GM12874 (cell line): ENCODE measurements at regions not wholly inside any gene's neighbourhood (a gene's known extent, or its start where the extent isn't known, plus 50 kb on each side); places are given as distances from the start of the nearest gene placed in this dataset.

Source experiments
- TF ChIP-seq, protein P1 (sequence below): IDR thresholded peaks from 2 replicates; pipeline ENCODE4 v1.5.1; 2011; ENCODE audit warnings: low read depth, mild to moderate bottlenecking, control low read depth, low read length, moderate library complexity; ENCODE audit not compliant: insufficient read depth

DNA sequence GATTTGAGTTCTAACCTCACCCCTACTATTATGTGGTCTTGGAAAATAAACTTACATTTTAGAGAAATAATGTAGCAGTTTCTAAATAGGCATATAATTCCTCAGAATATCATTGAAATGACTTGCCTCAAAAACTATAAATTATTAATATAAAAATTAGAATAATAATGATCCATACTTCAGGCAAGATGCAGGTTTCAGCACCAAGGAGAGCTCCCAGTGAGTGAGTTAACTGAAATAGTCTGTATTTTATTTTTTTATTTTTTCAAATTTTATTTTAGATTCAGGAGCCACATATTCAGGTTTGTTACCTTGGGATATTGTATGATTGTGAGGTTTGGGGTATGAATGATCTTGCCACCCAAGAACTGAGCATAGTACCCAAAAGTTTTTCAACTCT is 472.2 kb upstream of the DCC start:
- TF ChIP-seq, protein P1, sequence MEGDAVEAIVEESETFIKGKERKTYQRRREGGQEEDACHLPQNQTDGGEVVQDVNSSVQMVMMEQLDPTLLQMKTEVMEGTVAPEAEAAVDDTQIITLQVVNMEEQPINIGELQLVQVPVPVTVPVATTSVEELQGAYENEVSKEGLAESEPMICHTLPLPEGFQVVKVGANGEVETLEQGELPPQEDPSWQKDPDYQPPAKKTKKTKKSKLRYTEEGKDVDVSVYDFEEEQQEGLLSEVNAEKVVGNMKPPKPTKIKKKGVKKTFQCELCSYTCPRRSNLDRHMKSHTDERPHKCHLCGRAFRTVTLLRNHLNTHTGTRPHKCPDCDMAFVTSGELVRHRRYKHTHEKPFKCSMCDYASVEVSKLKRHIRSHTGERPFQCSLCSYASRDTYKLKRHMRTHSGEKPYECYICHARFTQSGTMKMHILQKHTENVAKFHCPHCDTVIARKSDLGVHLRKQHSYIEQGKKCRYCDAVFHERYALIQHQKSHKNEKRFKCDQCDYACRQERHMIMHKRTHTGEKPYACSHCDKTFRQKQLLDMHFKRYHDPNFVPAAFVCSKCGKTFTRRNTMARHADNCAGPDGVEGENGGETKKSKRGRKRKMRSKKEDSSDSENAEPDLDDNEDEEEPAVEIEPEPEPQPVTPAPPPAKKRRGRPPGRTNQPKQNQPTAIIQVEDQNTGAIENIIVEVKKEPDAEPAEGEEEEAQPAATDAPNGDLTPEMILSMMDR: no peak

GRCh38 chr18:51878724-51879123 is 461.3 kb upstream of the DCC start:
- TF ChIP-seq, protein P1: no peak

DNA sequence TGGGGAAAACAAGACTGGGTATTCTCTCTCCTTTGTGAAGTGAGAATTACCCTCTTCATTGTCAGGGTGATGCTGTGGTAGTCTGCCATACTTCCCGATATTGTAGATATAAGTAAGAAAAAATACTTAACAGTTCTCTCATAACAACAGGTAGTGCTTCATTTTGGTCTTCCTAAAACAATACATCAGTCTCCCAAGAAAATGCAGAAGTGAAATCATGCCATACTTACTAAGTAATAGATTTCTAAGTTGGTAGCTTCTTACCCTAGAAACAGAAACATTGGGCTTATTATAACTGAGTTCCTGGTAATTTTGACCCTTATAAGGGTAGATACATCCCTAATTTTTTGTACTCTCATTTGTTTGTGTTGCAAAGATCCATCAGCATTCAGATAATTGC is 460.7 kb upstream of the DCC start:
- TF ChIP-seq, protein P1: no peak

GRCh38 chr18:51881394-51881793 is 458.6 kb upstream of the DCC start:
- TF ChIP-seq, protein P1: no peak

DNA sequence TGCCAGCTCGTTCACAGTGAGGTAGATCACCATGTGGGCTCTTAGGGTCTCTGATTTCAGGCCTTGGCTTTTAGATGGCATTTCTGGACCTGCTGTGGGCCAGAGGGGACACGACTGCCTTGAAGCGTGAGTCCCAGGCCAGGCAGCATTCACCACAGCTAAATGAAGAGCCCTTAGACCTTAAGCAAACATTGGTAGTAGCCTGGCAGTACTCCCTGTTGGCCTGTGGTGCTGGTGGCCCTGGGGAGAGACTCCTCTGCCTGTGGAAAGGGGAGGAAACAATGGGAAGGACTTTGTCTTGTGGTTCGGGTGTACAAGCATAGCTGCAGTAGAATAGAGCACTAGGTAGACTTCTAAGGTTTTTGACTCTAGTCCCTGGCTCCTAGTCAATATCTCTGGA is 456.0 kb upstream of the DCC start:
- TF ChIP-seq, protein P1: no peak

DNA sequence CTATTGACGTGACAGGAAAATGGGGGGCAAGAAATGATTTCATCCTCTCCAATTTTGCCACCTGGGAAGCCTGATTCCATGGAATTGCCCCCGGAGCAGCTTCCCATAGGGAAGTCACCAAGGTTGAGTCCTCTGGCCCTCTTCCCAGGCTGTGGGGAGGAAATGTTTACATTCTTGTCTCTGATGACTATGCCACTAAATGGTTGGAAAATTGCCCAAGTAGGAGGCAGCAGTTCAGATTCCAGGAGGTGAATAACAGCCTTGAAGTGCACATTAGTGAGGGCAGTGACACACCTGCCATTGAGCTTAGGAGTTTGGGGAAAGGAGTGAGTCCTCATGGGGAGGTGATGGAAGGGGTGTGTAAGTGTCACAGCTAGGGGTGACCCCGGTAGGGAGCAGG is 449.2 kb upstream of the DCC start:
- TF ChIP-seq, protein P1: no peak

- TF ChIP-seq, protein P1: no peak
Measured at GRCh38 chr18:51891876-51892275, 448.1 kb upstream of the DCC start.

GRCh38 chr18:51897884-51898283 is 442.1 kb upstream of the DCC start:
- TF ChIP-seq, protein P1: no peak
